ENCODE measurements at regions not wholly inside any gene's neighbourhood (a gene's known extent, or its start where the extent isn't known, plus 50 kb on each side); places are given as distances from the start of the nearest gene placed in this dataset.

GRCh38 chr9:115192835-115193525, 75.0 kb upstream of the TNC start:
- Histone ChIP-seq H3K9me2 (ENCODE audit: insufficient read depth) (no peaks in the 10 kb centered on the region), H3K27me3 (replicated peaks; ENCODE audit: insufficient read depth) (no peaks in the 10 kb centered on the region), H3K27ac (no peak overlapping the region), H3K4me1 (ENCODE audit: insufficient read depth) (peaks cover 3% of the 10 kb centered on the region), H3K9ac (no peak overlapping the region), H2AFZ (no peak overlapping the region), H3K79me2 (ENCODE audit: insufficient read depth) (no peaks in the 10 kb centered on the region), H3K4me2 (ENCODE audit: unreplicated experiment) (no peak overlapping the region), H3F3A (ENCODE audit: insufficient read depth) (peaks cover 9% of the 10 kb centered on the region), H3K9me3 (ENCODE audit: low read depth) (peaks cover 3% of the 10 kb centered on the region), H3K36me3 (ENCODE audit: low read depth) (no peaks in the 10 kb centered on the region), H3K4me3 (no peak overlapping the region), H4K20me1 (ENCODE audit: insufficient read depth) (no peaks in the 10 kb centered on the region)
- DNase-seq: no peak
- WGBS, 2 experiments (ENCODE audit: low coverage in 1 of 2, low lambda C conversion rate in 2 of 2, missing lambda C conversion rate in 2 of 2): 91 to 98% methylated on average over 2 of the region's 2 CpGs
- TF ChIP-seq EZH2 (IDR thresholded peaks at IDR 0.05; ENCODE audit: insufficient read depth, poor library complexity, severe bottlenecking) (no peak), EZH2phosphoT487 (IDR thresholded peaks at IDR 0.05; ENCODE audit: insufficient read depth, low read depth) (no peak)
- in situ Hi-C loops (cut with MboI): no loop called here

DNA sequence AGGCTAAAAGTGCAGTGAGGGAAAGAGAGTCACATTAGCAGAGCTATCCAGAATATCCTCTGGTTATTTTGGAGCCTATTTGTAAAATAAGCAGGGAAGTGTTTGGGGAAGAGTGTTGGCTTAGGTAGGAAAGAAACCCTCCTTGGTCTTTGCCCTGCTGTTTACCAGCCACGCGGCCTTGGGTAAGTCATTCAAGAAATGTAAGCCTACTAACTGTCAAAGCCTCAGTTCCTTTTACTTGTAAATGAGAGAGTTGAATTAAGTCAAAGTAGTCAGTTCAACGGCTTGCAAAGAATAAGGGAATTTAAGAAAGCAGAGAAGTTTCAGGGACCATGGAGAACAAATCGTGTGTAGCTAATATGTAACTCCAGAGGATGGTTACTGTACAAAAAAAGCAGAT, 75.8 kb upstream of the TNC start:
- in situ Hi-C loops (cut with MboI): no loop called here
- 97 to 98% methylated on average over 4 of the region's 4 CpGs for WGBS, 2 experiments (ENCODE audit: low coverage in 1 of 2, low lambda C conversion rate in 2 of 2, missing lambda C conversion rate in 2 of 2)
- no peaks in the 10 kb centered on the region for H4K20me1 ChIP-seq (ENCODE audit: insufficient read depth)
- no peak overlapping the region for H3K9ac ChIP-seq
- H3K4me2 ChIP-seq (ENCODE audit: unreplicated experiment): no peak overlapping the region
- no peak for DNase-seq
- no peaks in the 10 kb centered on the region for H3K36me3 ChIP-seq (ENCODE audit: low read depth)
- no peak for TF ChIP-seq EZH2phosphoT487 (IDR thresholded peaks at IDR 0.05; ENCODE audit: insufficient read depth, low read depth)
- TF ChIP-seq EZH2 (IDR thresholded peaks at IDR 0.05; ENCODE audit: insufficient read depth, poor library complexity, severe bottlenecking): no peak
- no peak overlapping the region for H2AFZ ChIP-seq
- H3K79me2 ChIP-seq (ENCODE audit: insufficient read depth): no peaks in the 10 kb centered on the region
- no peak overlapping the region for H3K27ac ChIP-seq
- peaks cover 10% of the 10 kb centered on the region for H3K4me1 ChIP-seq (ENCODE audit: insufficient read depth)
- peaks cover 15% of the 10 kb centered on the region for H3F3A ChIP-seq (ENCODE audit: insufficient read depth)
- no peaks in the 10 kb centered on the region for H3K9me2 ChIP-seq (ENCODE audit: insufficient read depth)
- no peak overlapping the region for H3K4me3 ChIP-seq
- peaks cover 3% of the 10 kb centered on the region for H3K9me3 ChIP-seq (ENCODE audit: low read depth)
- no peaks in the 10 kb centered on the region for H3K27me3 ChIP-seq (replicated peaks; ENCODE audit: insufficient read depth)

DNA sequence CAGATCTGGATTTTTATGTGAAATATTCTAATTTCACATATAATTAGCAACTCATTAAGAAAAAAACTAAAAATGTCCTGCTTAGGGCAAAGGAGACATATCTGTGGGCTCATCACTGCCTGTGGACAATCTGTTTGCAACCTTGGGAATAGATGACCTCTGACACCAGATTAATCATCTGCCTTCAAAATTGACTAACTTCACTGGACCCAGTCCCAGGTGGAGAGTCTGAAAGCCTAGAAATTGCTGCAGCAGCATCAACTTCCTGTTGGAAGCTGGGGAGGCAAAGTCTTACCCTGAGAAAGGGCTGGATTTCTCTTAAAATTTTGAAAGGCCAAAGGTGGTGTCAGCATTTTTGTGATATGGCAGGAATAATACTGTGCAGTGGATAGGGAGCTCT, 76.3 kb upstream of the TNC start:
- in situ Hi-C loops (cut with MboI): no loop called here
- Histone ChIP-seq H3K27me3 (replicated peaks; ENCODE audit: insufficient read depth) (no peaks in the 10 kb centered on the region), H2AFZ (no peak overlapping the region), H3F3A (ENCODE audit: insufficient read depth) (peaks cover 15% of the 10 kb centered on the region), H4K20me1 (ENCODE audit: insufficient read depth) (no peaks in the 10 kb centered on the region), H3K9me2 (ENCODE audit: insufficient read depth) (no peaks in the 10 kb centered on the region), H3K9ac (no peak overlapping the region), H3K4me2 (ENCODE audit: unreplicated experiment) (no peak overlapping the region), H3K9me3 (ENCODE audit: low read depth) (peaks cover 3% of the 10 kb centered on the region), H3K4me1 (ENCODE audit: insufficient read depth) (peaks cover 10% of the 10 kb centered on the region), H3K36me3 (ENCODE audit: low read depth) (no peaks in the 10 kb centered on the region), H3K79me2 (ENCODE audit: insufficient read depth) (no peaks in the 10 kb centered on the region), H3K27ac (no peak overlapping the region), H3K4me3 (no peak overlapping the region)
- peak; percentile 50 for DNase-seq
- TF ChIP-seq EZH2phosphoT487 (IDR thresholded peaks at IDR 0.05; ENCODE audit: insufficient read depth, low read depth) (no peak), EZH2 (IDR thresholded peaks at IDR 0.05; ENCODE audit: insufficient read depth, poor library complexity, severe bottlenecking) (no peak)

GRCh38 chr9:115195912-115196311, 78.0 kb upstream of the TNC start:
- no peak for DNase-seq
- Histone ChIP-seq H3K9me2 (ENCODE audit: insufficient read depth) (no peaks in the 10 kb centered on the region), H2AFZ (no peak overlapping the region), H3K36me3 (ENCODE audit: low read depth) (no peaks in the 10 kb centered on the region), H3K4me3 (no peak overlapping the region), H3K9ac (no peak overlapping the region), H4K20me1 (ENCODE audit: insufficient read depth) (no peaks in the 10 kb centered on the region), H3K79me2 (ENCODE audit: insufficient read depth) (no peaks in the 10 kb centered on the region), H3K4me1 (ENCODE audit: insufficient read depth) (peaks cover 22% of the 10 kb centered on the region), H3K27me3 (replicated peaks; ENCODE audit: insufficient read depth) (no peaks in the 10 kb centered on the region), H3K27ac (no peak overlapping the region), H3K9me3 (ENCODE audit: low read depth) (no peaks in the 10 kb centered on the region), H3K4me2 (ENCODE audit: unreplicated experiment) (no peak overlapping the region), H3F3A (ENCODE audit: insufficient read depth) (peaks cover 27% of the 10 kb centered on the region)
- TF ChIP-seq EZH2 (IDR thresholded peaks at IDR 0.05; ENCODE audit: insufficient read depth, poor library complexity, severe bottlenecking) (no peak), EZH2phosphoT487 (IDR thresholded peaks at IDR 0.05; ENCODE audit: insufficient read depth, low read depth) (peak; percentile 83; the same call in 1 of the 2 replicates)
- in situ Hi-C loops (cut with MboI): no loop called here
- WGBS, 2 experiments (ENCODE audit: low coverage in 1 of 2, low lambda C conversion rate in 2 of 2, missing lambda C conversion rate in 2 of 2): 68 to 74% methylated on average over 1 of the region's 1 CpG

DNA sequence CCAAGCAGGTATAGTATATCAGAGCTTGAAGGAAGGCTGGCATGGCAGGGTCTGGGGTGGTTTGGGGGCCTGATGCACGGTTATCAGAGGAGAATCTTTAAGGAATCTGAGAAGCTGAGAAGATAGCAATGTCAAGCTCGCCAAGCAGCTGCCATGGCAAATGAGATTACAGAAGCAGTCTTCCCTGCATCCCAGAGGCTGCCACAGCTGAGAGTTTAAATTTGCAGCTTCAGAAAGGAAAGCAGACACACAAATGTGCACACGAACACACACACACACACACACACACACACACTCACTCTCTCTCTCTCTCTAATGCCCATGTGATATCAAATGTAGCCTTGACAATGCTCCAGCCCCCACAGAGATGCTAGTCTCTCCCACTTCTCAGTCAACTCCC, 79.0 kb upstream of the TNC start:
- WGBS, 2 experiments (ENCODE audit: low coverage in 1 of 2, low lambda C conversion rate in 2 of 2, missing lambda C conversion rate in 2 of 2): 91% methylated on average over 3 of the region's 3 CpGs
- DNase-seq: no peak
- no peak overlapping the region for H3K4me3 ChIP-seq
- no peak overlapping the region for H3K9ac ChIP-seq
- no peaks in the 10 kb centered on the region for H3K27me3 ChIP-seq (replicated peaks; ENCODE audit: insufficient read depth)
- in situ Hi-C loops (cut with MboI): no loop called here
- H3K79me2 ChIP-seq (ENCODE audit: insufficient read depth): no peaks in the 10 kb centered on the region
- no peak overlapping the region for H3K27ac ChIP-seq
- H3K4me1 ChIP-seq (ENCODE audit: insufficient read depth): peaks cover 27% of the 10 kb centered on the region
- H4K20me1 ChIP-seq (ENCODE audit: insufficient read depth): no peaks in the 10 kb centered on the region
- TF ChIP-seq EZH2phosphoT487 (IDR thresholded peaks at IDR 0.05; ENCODE audit: insufficient read depth, low read depth) (no peak), EZH2 (IDR thresholded peaks at IDR 0.05; ENCODE audit: insufficient read depth, poor library complexity, severe bottlenecking) (no peak)
- H3K9me3 ChIP-seq (ENCODE audit: low read depth): no peaks in the 10 kb centered on the region
- H2AFZ ChIP-seq: no peak overlapping the region
- no peaks in the 10 kb centered on the region for H3K36me3 ChIP-seq (ENCODE audit: low read depth)
- H3F3A ChIP-seq (ENCODE audit: insufficient read depth): peaks cover 35% of the 10 kb centered on the region
- no peaks in the 10 kb centered on the region for H3K9me2 ChIP-seq (ENCODE audit: insufficient read depth)
- no peak overlapping the region for H3K4me2 ChIP-seq (ENCODE audit: unreplicated experiment)
